IMR-90 (cell line): ENCODE measurements at regions not wholly inside any gene's neighbourhood (a gene's known extent, or its start where the extent isn't known, plus 50 kb on each side); places are given as distances from the start of the nearest gene placed in this dataset.

Experiments used
- ATAC-seq: fragments of 200-7000 bp; cut with Tn5 transposase; 2 replicates; pipeline ENCODE4 v1.9.1; 2020; ENCODE audit warnings: low read depth, mild to moderate bottlenecking, moderate library complexity
- BruUV-seq: library from RNA; stranded (reverse); fragments of 400-500 nt; replicated peaks from 2 replicates; lab custom pipeline; 2021; lab: Mats Ljungman, UMichigan
- CTCF ChIA-PET: fragments of 300-600 bp; formaldehyde crosslinking; extraction: SDS; loops from one replicate; lab custom pipeline; 2021; ENCODE audit warnings: antibody characterized with exemption; lab: Yijun Ruan, JAX
- POLR2A ChIA-PET: fragments of 300-600 bp; sonication (Branson Sonifier 250); formaldehyde crosslinking; loops from one replicate; lab custom pipeline; 2022; ENCODE audit warnings: antibody characterized with exemption; ENCODE audit not compliant: unreplicated experiment; lab: Charles Lee
- DNase-seq: peaks from one replicate; pipeline ENCODE4 v3.0.0; 2013
- H2AFZ ChIP-seq: replicated peaks from 2 replicates; pipeline ENCODE3; 2013; ENCODE audit warnings: low read length, mild to moderate bottlenecking; ENCODE audit not compliant: poor library complexity
- H2AK5ac ChIP-seq: 2 replicates; pipeline ENCODE4 v1.6.1; 2013; ENCODE audit warnings: low read depth, low read length, inconsistent platforms
- H2AK9ac ChIP-seq: replicated peaks from 2 replicates; pipeline ENCODE3; 2013; ENCODE audit warnings: mild to moderate bottlenecking, low read depth, low read length, moderate library complexity; ENCODE audit not compliant: poor library complexity
- H2BK120ac ChIP-seq: 2 replicates; pipeline ENCODE4 v1.6.1; 2013; ENCODE audit warnings: low read depth, low read length, inconsistent platforms
- H2BK15ac ChIP-seq: 3 replicates; pipeline ENCODE4 v1.6.1; 2013; ENCODE audit warnings: low read depth, low read length, inconsistent platforms
- H2BK20ac ChIP-seq: 2 replicates; pipeline ENCODE4 v1.6.1; 2013; ENCODE audit warnings: low read depth, mild to moderate bottlenecking, inconsistent platforms, low read length, moderate library complexity
- H2BK5ac ChIP-seq: 2 replicates; pipeline ENCODE4 v1.6.1; 2013; ENCODE audit warnings: mild to moderate bottlenecking, low read depth, low read length, inconsistent platforms; ENCODE audit not compliant: poor library complexity, severe bottlenecking
- H3K14ac ChIP-seq: replicated peaks from 2 replicates; pipeline ENCODE4 v1.6.1; 2013; ENCODE audit warnings: low read depth, low read length, inconsistent platforms
- H3K18ac ChIP-seq: 2 replicates; pipeline ENCODE4 v1.6.1; 2013; ENCODE audit warnings: low read depth, low read length, control low read depth
- H3K23ac ChIP-seq: 2 replicates; pipeline ENCODE4 v1.6.1; 2013; ENCODE audit warnings: low read depth, low read length, inconsistent platforms
- H3K27ac ChIP-seq: 2 replicates; pipeline ENCODE4 v1.5.1; 2013; ENCODE audit warnings: mild to moderate bottlenecking, control low read depth, low read length; ENCODE audit not compliant: insufficient read depth
- H3K27me3 ChIP-seq: 2 replicates; pipeline ENCODE4 v1.6.1; 2013; ENCODE audit warnings: low read length; ENCODE audit not compliant: control insufficient read depth, insufficient read depth
- H3K36me3 ChIP-seq: 2 replicates; pipeline ENCODE4 v1.6.1; 2013; ENCODE audit warnings: low read length, mixed read lengths; ENCODE audit not compliant: control insufficient read depth, insufficient read depth
- H3K4ac ChIP-seq: 2 replicates; pipeline ENCODE4 v1.6.1; 2013; ENCODE audit warnings: low read depth, low read length, inconsistent platforms
- H3K4me1 ChIP-seq: 2 replicates; pipeline ENCODE4 v1.6.1; 2013; ENCODE audit warnings: low read length, mixed read lengths; ENCODE audit not compliant: control insufficient read depth, insufficient read depth
- H3K4me2 ChIP-seq: 2 replicates; pipeline ENCODE4 v1.6.1; 2013; ENCODE audit warnings: low read depth, mild to moderate bottlenecking, control low read depth, low read length, moderate library complexity
- H3K4me3 ChIP-seq: 2 replicates; pipeline ENCODE4 v1.5.1; 2013; ENCODE audit warnings: low read depth, mild to moderate bottlenecking, control low read depth, low read length, moderate library complexity; ENCODE audit not compliant: insufficient read depth
- H3K56ac ChIP-seq: 2 replicates; pipeline ENCODE4 v1.6.1; 2013; ENCODE audit warnings: low read length, inconsistent platforms; ENCODE audit not compliant: insufficient read depth; ENCODE audit errors: extremely low read depth
- H3K79me1 ChIP-seq, 2 experiments: 2 replicates each; pipeline ENCODE4 v1.6.1; 2013; ENCODE audit warnings: low read length in 2 of 2, inconsistent platforms in 1 of 2, low read depth in 1 of 2
- H3K9ac ChIP-seq: 2 replicates; pipeline ENCODE4 v1.6.1; 2013; ENCODE audit warnings: low read depth, low read length, control low read depth
- H3K9me1 ChIP-seq: 2 replicates; pipeline ENCODE4 v1.6.1; 2013; ENCODE audit warnings: low read length, inconsistent platforms; ENCODE audit not compliant: insufficient read depth
- H3K9me3 ChIP-seq: 2 replicates; pipeline ENCODE4 v1.6.1; 2013; ENCODE audit warnings: low read length; ENCODE audit not compliant: control insufficient read depth, insufficient read depth
- H4K20me1 ChIP-seq: 2 replicates; pipeline ENCODE4 v1.6.1; 2013; ENCODE audit warnings: low read length, inconsistent platforms; ENCODE audit not compliant: insufficient read depth
- H4K5ac ChIP-seq: 2 replicates; pipeline ENCODE4 v1.6.1; 2013; ENCODE audit warnings: mild to moderate bottlenecking, low read depth, low read length, control low read depth
- H4K8ac ChIP-seq, 2 experiments: 2 replicates each; pipeline ENCODE4 v1.6.1; 2013; ENCODE audit warnings: low read depth in 2 of 2, low read length in 2 of 2, control low read depth in 1 of 2, inconsistent platforms in 1 of 2
- H4K91ac ChIP-seq: 2 replicates; pipeline ENCODE4 v1.6.1; 2013; ENCODE audit warnings: low read depth, low read length, inconsistent platforms; ENCODE audit not compliant: insufficient read depth
- BHLHE40 ChIP-seq: fragments of 150-350 bp; IDR thresholded peaks from 2 replicates; pipeline ENCODE4 v1.6.1; 2016; ENCODE audit warnings: mild to moderate bottlenecking, low read depth, low read length
- CHD1 ChIP-seq: IDR thresholded peaks from 2 replicates; pipeline ENCODE4 v1.6.1; 2012; ENCODE audit warnings: low read depth, low read length, improper control_type of control experiment
- CTCF ChIP-seq: conservative IDR thresholded peaks from 2 replicates; pipeline ENCODE4 v1.5.1; 2012; ENCODE audit warnings: mild to moderate bottlenecking, low read depth, low read length, improper control_type of control experiment
- ELK1 ChIP-seq: fragments of 150-350 bp; IDR thresholded peaks from 2 replicates; pipeline ENCODE4 v1.6.1; 2016; ENCODE audit warnings: low read depth, mild to moderate bottlenecking, low read length, moderate library complexity, borderline replicate concordance
- MAZ ChIP-seq: IDR thresholded peaks from 2 replicates; pipeline ENCODE4 v1.6.1; 2012; ENCODE audit warnings: low read depth, mild to moderate bottlenecking, low read length, improper control_type of control experiment, moderate library complexity, borderline replicate concordance
- MXI1 ChIP-seq: IDR thresholded peaks from 2 replicates; pipeline ENCODE4 v1.6.1; 2012; ENCODE audit warnings: low read depth, mild to moderate bottlenecking, low read length, moderate library complexity, borderline replicate concordance
- NFE2L2 ChIP-seq: fragments of 150-350 bp; IDR thresholded peaks from 2 replicates; pipeline ENCODE4 v1.6.1; 2016; ENCODE audit warnings: low read depth, mild to moderate bottlenecking, low read length
- POLR2A ChIP-seq: IDR thresholded peaks from 2 replicates; pipeline ENCODE4 v1.6.1; 2012; ENCODE audit warnings: mild to moderate bottlenecking, low read depth, low read length
- RFX5 ChIP-seq: IDR thresholded peaks from 2 replicates; pipeline ENCODE4 v1.8.0; 2012; ENCODE audit warnings: low read depth, mild to moderate bottlenecking, low read length, moderate library complexity
- USF2 ChIP-seq: fragments of 150-350 bp; IDR thresholded peaks from 2 replicates; pipeline ENCODE4 v1.6.1; 2017; ENCODE audit warnings: mild to moderate bottlenecking, antibody characterized with exemption, low read length, low read depth
- WGBS, 2 experiments: methylation state at CpG; one replicate each; pipeline versions ENCODE4 v1.1.5 to v1.1.7; 2013; ENCODE audit warnings: missing lambda C conversion rate in 2 of 2; ENCODE audit not compliant: insufficient read length in 1 of 2; ENCODE audit errors: extremely low coverage in 2 of 2; 5-methylcytosine and 5-hydroxymethylcytosine counted together
- dilution Hi-C: fragments of 300-500 bp; cut with HindIII; formaldehyde crosslinking; loops from one replicate; pipeline ENCODE4 v1.14.3; 2018; ENCODE audit warnings: low sequenced_read_pairs; ENCODE audit not compliant: unreplicated experiment
- in situ Hi-C: fragments of 300-500 bp; cut with MboI; formaldehyde crosslinking; loops from 3 replicates; pipeline ENCODE4 v1.14.3; 2019; ENCODE audit warnings: low sequenced_read_pairs, inconsistent platforms, mixed read lengths
- intact Hi-C: fragments of 100-400 bp; cut with micrococcal nuclease; formaldehyde crosslinking; loops from 2 replicates; pipeline ENCODE4 v1.10.0; 2022

GRCh38 chr19:28372576-28373247 lies 840.2 kb downstream of the UQCRFS1 start:
- H3K4me2 ChIP-seq, result no peak overlapping the region
- no peaks in the 10 kb centered on the region for H3K9me1 ChIP-seq
- H2AK5ac ChIP-seq, result no peak overlapping the region
- H3K9me3 ChIP-seq, result peaks cover 16% of the 10 kb centered on the region
- in situ Hi-C loops (no loop called here), intact Hi-C loops (no loop called here), dilution Hi-C loops (no loop called here)
- BruUV-seq, result no TSS peak
- no peak overlapping the region for H2BK20ac ChIP-seq
- POLR2A ChIA-PET, result no interaction called here
- no peak for ATAC-seq
- no peak overlapping the region for H3K23ac ChIP-seq
- H3K36me3 ChIP-seq, result no peaks in the 10 kb centered on the region
- no peak overlapping the region for H3K9ac ChIP-seq
- no peak overlapping the region for H2BK15ac ChIP-seq
- no peak overlapping the region for H3K4ac ChIP-seq
- H3K27ac ChIP-seq, result no peak overlapping the region
- H4K8ac ChIP-seq, result no peak overlapping the region
- CTCF ChIA-PET, result no interaction called here
- H3K4me3 ChIP-seq, result no peak overlapping the region
- H3K14ac ChIP-seq, result no peak overlapping the region
- no peak overlapping the region for H2BK120ac ChIP-seq
- H4K20me1 ChIP-seq, result no peaks in the 10 kb centered on the region
- WGBS, 2 experiments, result 14% methylated on average over 1 of the region's 4 CpGs; no CpG with 5 or more reads in 1 of the 2 experiments
- no peak overlapping the region for H3K18ac ChIP-seq
- no peak overlapping the region; the same call in 1 of the 2 replicates for H3K56ac ChIP-seq
- H2AFZ ChIP-seq, result no peak overlapping the region
- no peaks in the 10 kb centered on the region for H3K4me1 ChIP-seq
- no peak overlapping the region for H2AK9ac ChIP-seq
- H4K5ac ChIP-seq, result no peak overlapping the region
- no peak overlapping the region for H4K91ac ChIP-seq
- H2BK5ac ChIP-seq, result no peak overlapping the region
- no peaks in the 10 kb centered on the region for H3K27me3 ChIP-seq
- DNase-seq, result no peak
- H3K79me1 ChIP-seq, result no peaks in the 10 kb centered on the region
- no peak for TF ChIP-seq NFE2L2
- TF ChIP-seq CHD1, result no peak
- no peak for TF ChIP-seq USF2
- TF ChIP-seq MAZ, result no peak
- TF ChIP-seq MXI1, result no peak
- TF ChIP-seq POLR2A, result no peak
- TF ChIP-seq ELK1, result no peak
- TF ChIP-seq CTCF, result no peak
- no peak for TF ChIP-seq RFX5
- no peak for TF ChIP-seq BHLHE40
